ENCODE measurements at regions not wholly inside any gene's neighbourhood (a gene's known extent, or its start where the extent isn't known, plus 50 kb on each side); places are given as distances from the start of the nearest gene placed in this dataset.

DNA sequence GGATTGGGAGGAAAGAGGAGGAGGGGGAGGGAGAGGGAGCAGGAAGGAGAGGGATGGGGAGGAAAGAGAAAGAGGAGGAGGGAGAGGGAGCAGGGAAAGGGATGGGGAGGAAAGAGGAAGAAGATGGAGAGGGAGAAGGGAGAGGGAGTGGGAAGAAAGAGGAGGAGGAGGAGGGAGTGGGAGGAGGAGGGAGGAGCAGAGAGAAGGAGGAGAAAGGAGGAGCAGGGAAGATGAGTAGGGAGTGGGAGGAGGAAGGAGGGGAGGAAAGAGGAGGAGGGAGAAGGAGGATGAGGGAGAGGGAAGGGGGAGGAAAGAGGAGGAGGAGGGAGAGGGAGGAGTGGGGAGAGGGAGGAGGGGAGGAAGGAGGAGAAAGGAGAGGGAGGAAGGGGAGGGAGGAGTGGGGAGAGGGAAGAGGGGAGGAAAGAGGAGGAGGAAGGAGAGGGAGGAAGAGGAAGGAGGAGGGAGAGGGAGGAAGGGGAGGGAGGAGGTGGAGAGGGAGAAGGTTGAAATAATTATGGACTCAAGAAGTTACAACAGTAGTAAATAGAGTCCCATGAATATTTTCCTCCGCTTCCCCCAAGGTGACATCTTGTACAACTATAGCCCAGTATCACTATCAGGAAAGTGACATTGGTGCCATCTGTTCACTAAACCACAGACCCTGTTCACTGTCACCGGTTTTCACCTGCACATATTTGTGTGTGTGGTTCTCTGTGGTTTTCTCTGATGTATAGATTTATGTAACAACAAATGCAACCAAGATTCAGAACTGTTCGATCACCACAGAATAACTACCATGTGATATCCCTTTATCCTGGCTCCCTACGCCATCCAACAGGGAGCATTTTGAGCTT lies 325.3 kb upstream of the EEF2KMT start:
- no peak overlapping the region for H3K27ac ChIP-seq (ENCODE audit: low read length)

DNA sequence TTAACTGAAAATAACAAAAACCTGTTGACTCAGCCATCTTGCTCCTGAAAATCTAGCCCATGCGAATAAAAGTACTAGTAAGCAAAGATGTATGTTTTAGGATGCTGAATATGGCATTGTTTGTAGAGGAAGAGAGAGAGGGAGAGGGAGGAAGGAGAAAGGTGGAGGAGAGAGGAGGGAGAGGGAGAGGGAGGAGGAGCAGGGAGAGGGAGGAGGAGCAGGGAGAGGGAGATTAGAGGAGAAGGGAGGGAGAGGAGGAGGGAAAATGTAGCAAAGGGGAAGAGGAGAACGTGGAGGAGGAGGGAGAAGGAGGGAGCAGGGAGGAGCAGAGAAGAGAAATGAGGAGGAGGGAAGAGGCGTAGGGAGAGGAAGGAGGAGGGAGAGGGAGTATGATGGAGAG lies 324.5 kb upstream of the EEF2KMT start:
- Histone ChIP-seq H3K4me3 (ENCODE audit: low read length) (no peak overlapping the region), H3K36me3 (ENCODE audit: insufficient read depth, low read length) (no peaks in the 10 kb centered on the region), H2AFZ (ENCODE audit: low read length) (no peak overlapping the region), H3K4me2 (ENCODE audit: low read depth, low read length, poor library complexity, severe bottlenecking) (no peak overlapping the region), H3K9me3 (ENCODE audit: low read length) (no peaks in the 10 kb centered on the region), H3K4me1 (ENCODE audit: low read length) (no peaks in the 10 kb centered on the region), H3K9me2 (replicated peaks; ENCODE audit: insufficient read depth, low read length) (no peaks in the 10 kb centered on the region), H3K9ac (ENCODE audit: low read length) (no peak overlapping the region), H3K27me3 (ENCODE audit: low read length) (no peaks in the 10 kb centered on the region), H4K20me1 (ENCODE audit: insufficient read depth, low read depth, low read length) (no peaks in the 10 kb centered on the region), H3K79me2 (ENCODE audit: low read length) (no peaks in the 10 kb centered on the region), H3K27ac (ENCODE audit: low read length) (no peak overlapping the region)
- no peak for DNase-seq

More for the DNA sequence above, 325.3 kb upstream of the EEF2KMT start:
- H3K9me3 ChIP-seq (ENCODE audit: low read length), result no peaks in the 10 kb centered on the region
- H4K20me1 ChIP-seq (ENCODE audit: insufficient read depth, low read depth, low read length), result no peaks in the 10 kb centered on the region
- H3K4me3 ChIP-seq (ENCODE audit: low read length), result no peak overlapping the region
- DNase-seq, result no peak
- H3K79me2 ChIP-seq (ENCODE audit: low read length), result no peaks in the 10 kb centered on the region
- no peak overlapping the region for H3K9ac ChIP-seq (ENCODE audit: low read length)
- no peak overlapping the region for H3K4me2 ChIP-seq (ENCODE audit: low read depth, low read length, poor library complexity, severe bottlenecking)
- H3K9me2 ChIP-seq (replicated peaks; ENCODE audit: insufficient read depth, low read length), result no peaks in the 10 kb centered on the region
- H3K27me3 ChIP-seq (ENCODE audit: low read length), result no peaks in the 10 kb centered on the region
- H3K4me1 ChIP-seq (ENCODE audit: low read length), result no peaks in the 10 kb centered on the region
- H2AFZ ChIP-seq (ENCODE audit: low read length), result no peak overlapping the region
- H3K36me3 ChIP-seq (ENCODE audit: insufficient read depth, low read length), result no peaks in the 10 kb centered on the region

DNA sequence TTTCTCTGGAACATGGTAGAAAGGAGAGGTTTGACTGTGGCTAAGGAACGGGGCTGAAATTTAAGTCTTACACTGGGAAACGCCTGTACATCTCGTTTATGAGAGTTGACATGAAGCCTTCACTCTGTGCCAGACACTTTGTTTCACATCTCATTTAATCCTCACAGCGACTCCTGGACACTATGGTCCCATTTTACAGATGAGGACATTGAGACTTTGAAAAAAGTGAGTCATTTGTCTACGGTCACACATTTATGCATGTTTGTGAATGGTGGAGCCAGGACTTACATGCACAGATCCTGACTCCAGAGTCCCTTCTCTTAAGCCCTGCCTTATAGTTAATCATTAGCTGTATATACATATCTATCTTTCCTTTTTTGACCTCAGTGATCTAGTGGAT lies 318.4 kb upstream of the EEF2KMT start:
- Histone ChIP-seq H3K4me2 (ENCODE audit: low read depth, low read length, poor library complexity, severe bottlenecking) (no peak overlapping the region), H3K9ac (ENCODE audit: low read length) (no peak overlapping the region), H3K27ac (ENCODE audit: low read length) (no peak overlapping the region), H2AFZ (ENCODE audit: low read length) (no peak overlapping the region), H3K4me3 (ENCODE audit: low read length) (no peak overlapping the region), H4K20me1 (ENCODE audit: insufficient read depth, low read depth, low read length) (no peaks in the 10 kb centered on the region), H3K27me3 (ENCODE audit: low read length) (no peaks in the 10 kb centered on the region), H3K4me1 (ENCODE audit: low read length) (no peaks in the 10 kb centered on the region), H3K79me2 (ENCODE audit: low read length) (no peaks in the 10 kb centered on the region), H3K36me3 (ENCODE audit: insufficient read depth, low read length) (no peaks in the 10 kb centered on the region), H3K9me2 (replicated peaks; ENCODE audit: insufficient read depth, low read length) (no peaks in the 10 kb centered on the region), H3K9me3 (ENCODE audit: low read length) (no peaks in the 10 kb centered on the region)
- DNase-seq, result no peak

- Histone ChIP-seq H3K4me2 (ENCODE audit: low read depth, low read length, poor library complexity, severe bottlenecking) (no peak overlapping the region), H3K4me3 (ENCODE audit: low read length) (no peak overlapping the region), H3K27me3 (ENCODE audit: low read length) (no peaks in the 10 kb centered on the region), H3K9ac (ENCODE audit: low read length) (no peak overlapping the region), H3K4me1 (ENCODE audit: low read length) (no peaks in the 10 kb centered on the region), H3K79me2 (ENCODE audit: low read length) (no peaks in the 10 kb centered on the region), H3K27ac (ENCODE audit: low read length) (no peak overlapping the region), H4K20me1 (ENCODE audit: insufficient read depth, low read depth, low read length) (no peaks in the 10 kb centered on the region), H2AFZ (ENCODE audit: low read length) (no peak overlapping the region), H3K36me3 (ENCODE audit: insufficient read depth, low read length) (no peaks in the 10 kb centered on the region), H3K9me2 (replicated peaks; ENCODE audit: insufficient read depth, low read length) (no peaks in the 10 kb centered on the region), H3K9me3 (ENCODE audit: low read length) (no peaks in the 10 kb centered on the region)
- peak; percentile 59 for DNase-seq
Measured at GRCh38 chr16:5415123-5415522, 317.5 kb upstream of the EEF2KMT start.

- no peak overlapping the region for H3K4me3 ChIP-seq (ENCODE audit: low read length)
- H3K36me3 ChIP-seq (ENCODE audit: insufficient read depth, low read length), result no peaks in the 10 kb centered on the region
- no peak overlapping the region for H3K4me2 ChIP-seq (ENCODE audit: low read depth, low read length, poor library complexity, severe bottlenecking)
- no peak overlapping the region for H3K9ac ChIP-seq (ENCODE audit: low read length)
- H3K27me3 ChIP-seq (ENCODE audit: low read length), result no peaks in the 10 kb centered on the region
- H3K9me2 ChIP-seq (replicated peaks; ENCODE audit: insufficient read depth, low read length), result no peaks in the 10 kb centered on the region
- no peaks in the 10 kb centered on the region for H3K79me2 ChIP-seq (ENCODE audit: low read length)
- no peaks in the 10 kb centered on the region for H3K4me1 ChIP-seq (ENCODE audit: low read length)
- no peaks in the 10 kb centered on the region for H3K9me3 ChIP-seq (ENCODE audit: low read length)
- H2AFZ ChIP-seq (ENCODE audit: low read length), result no peak overlapping the region
- no peak for DNase-seq
- no peaks in the 10 kb centered on the region for H4K20me1 ChIP-seq (ENCODE audit: insufficient read depth, low read depth, low read length)
- no peak overlapping the region for H3K27ac ChIP-seq (ENCODE audit: low read length)
Measured at GRCh38 chr16:5412731-5413130, 315.1 kb upstream of the EEF2KMT start.

DNA sequence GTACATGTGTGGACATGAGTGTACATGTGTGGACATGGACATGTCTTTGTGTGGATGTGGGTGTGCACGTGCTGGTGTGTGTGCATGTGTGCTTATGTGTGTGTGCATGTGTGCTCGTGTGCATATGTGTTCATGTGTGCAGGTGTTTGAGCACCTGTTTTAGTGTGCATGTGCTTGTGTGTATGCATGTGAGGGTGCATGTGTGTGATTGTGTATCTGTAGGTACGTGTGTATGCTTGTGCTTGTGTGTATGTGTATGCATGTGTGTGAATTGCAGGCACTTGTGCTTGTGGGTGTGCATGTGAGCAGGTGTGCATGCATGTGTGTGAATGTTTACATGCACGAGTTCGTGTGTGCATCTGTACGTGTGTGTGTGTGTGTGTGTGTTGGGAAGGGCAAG lies 300.6 kb upstream of the EEF2KMT start:
- Histone ChIP-seq H3K27ac (ENCODE audit: low read length) (no peak overlapping the region), H3K9me3 (ENCODE audit: low read length) (no peaks in the 10 kb centered on the region), H3K36me3 (ENCODE audit: insufficient read depth, low read length) (no peaks in the 10 kb centered on the region), H3K79me2 (ENCODE audit: low read length) (no peaks in the 10 kb centered on the region), H3K27me3 (ENCODE audit: low read length) (no peaks in the 10 kb centered on the region), H4K20me1 (ENCODE audit: insufficient read depth, low read depth, low read length) (no peaks in the 10 kb centered on the region), H3K4me2 (ENCODE audit: low read depth, low read length, poor library complexity, severe bottlenecking) (no peak overlapping the region), H3K9me2 (replicated peaks; ENCODE audit: insufficient read depth, low read length) (no peaks in the 10 kb centered on the region), H3K4me3 (ENCODE audit: low read length) (no peak overlapping the region), H3K4me1 (ENCODE audit: low read length) (no peaks in the 10 kb centered on the region), H3K9ac (ENCODE audit: low read length) (no peak overlapping the region), H2AFZ (ENCODE audit: low read length) (no peak overlapping the region)
- no peak for DNase-seq

DNA sequence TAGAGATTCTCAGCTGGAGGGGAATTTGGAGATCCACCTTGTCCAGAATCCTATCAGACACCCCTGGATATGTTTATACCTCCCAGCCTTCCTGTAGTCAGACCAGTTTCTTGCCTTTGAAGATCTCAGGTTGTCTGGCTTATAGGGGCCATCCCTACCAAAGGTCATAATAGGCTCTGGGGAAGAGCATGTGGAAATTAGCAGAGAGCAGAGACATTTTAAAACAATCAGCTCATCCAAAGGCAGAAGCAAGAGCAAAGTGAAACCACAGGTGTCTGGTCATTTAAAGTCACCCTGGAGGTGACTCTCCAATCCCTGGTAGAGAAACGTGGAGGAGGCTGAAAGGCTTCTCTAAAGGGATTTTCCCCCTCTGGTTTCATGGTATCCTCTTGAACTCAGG lies 299.3 kb upstream of the EEF2KMT start:
- Histone ChIP-seq H3K27ac (ENCODE audit: low read length) (no peak overlapping the region), H3K9me3 (ENCODE audit: low read length) (no peaks in the 10 kb centered on the region), H3K36me3 (ENCODE audit: insufficient read depth, low read length) (no peaks in the 10 kb centered on the region), H3K4me1 (ENCODE audit: low read length) (no peaks in the 10 kb centered on the region), H3K4me3 (ENCODE audit: low read length) (no peak overlapping the region), H4K20me1 (ENCODE audit: insufficient read depth, low read depth, low read length) (no peaks in the 10 kb centered on the region), H3K79me2 (ENCODE audit: low read length) (no peaks in the 10 kb centered on the region), H3K9ac (ENCODE audit: low read length) (no peak overlapping the region), H3K4me2 (ENCODE audit: low read depth, low read length, poor library complexity, severe bottlenecking) (no peak overlapping the region), H2AFZ (ENCODE audit: low read length) (no peak overlapping the region), H3K27me3 (ENCODE audit: low read length) (no peaks in the 10 kb centered on the region), H3K9me2 (replicated peaks; ENCODE audit: insufficient read depth, low read length) (no peaks in the 10 kb centered on the region)
- DNase-seq, result no peak

- H2AFZ ChIP-seq (ENCODE audit: low read length), result no peak overlapping the region
Measured at GRCh38 chr16:5393070-5393469, 295.5 kb upstream of the EEF2KMT start.

More at GRCh38 chr16:5393070-5393469, 295.5 kb upstream of the EEF2KMT start:
- H3K4me1 ChIP-seq (ENCODE audit: low read length), result no peaks in the 10 kb centered on the region
- no peaks in the 10 kb centered on the region for H3K36me3 ChIP-seq (ENCODE audit: insufficient read depth, low read length)
- H3K4me3 ChIP-seq (ENCODE audit: low read length), result no peak overlapping the region
- H3K4me2 ChIP-seq (ENCODE audit: low read depth, low read length, poor library complexity, severe bottlenecking), result no peak overlapping the region
- no peak overlapping the region for H3K9ac ChIP-seq (ENCODE audit: low read length)
- no peaks in the 10 kb centered on the region for H3K27me3 ChIP-seq (ENCODE audit: low read length)
- no peaks in the 10 kb centered on the region for H4K20me1 ChIP-seq (ENCODE audit: insufficient read depth, low read depth, low read length)
- H3K27ac ChIP-seq (ENCODE audit: low read length), result no peak overlapping the region
- H3K9me3 ChIP-seq (ENCODE audit: low read length), result no peaks in the 10 kb centered on the region
- no peak for DNase-seq
- no peaks in the 10 kb centered on the region for H3K9me2 ChIP-seq (replicated peaks; ENCODE audit: insufficient read depth, low read length)
- no peaks in the 10 kb centered on the region for H3K79me2 ChIP-seq (ENCODE audit: low read length)

Data from Karpas-422 (cell line).